ENCODE measurements at regions not wholly inside any gene's neighbourhood (a gene's known extent, or its start where the extent isn't known, plus 50 kb on each side); places are given as distances from the start of the nearest gene placed in this dataset.
"Not testable (repeated sequence)": the region's sequence is repeated elsewhere in the genome, so short reads cannot be mapped to it uniquely, and the experiment has no call there.

DNA sequence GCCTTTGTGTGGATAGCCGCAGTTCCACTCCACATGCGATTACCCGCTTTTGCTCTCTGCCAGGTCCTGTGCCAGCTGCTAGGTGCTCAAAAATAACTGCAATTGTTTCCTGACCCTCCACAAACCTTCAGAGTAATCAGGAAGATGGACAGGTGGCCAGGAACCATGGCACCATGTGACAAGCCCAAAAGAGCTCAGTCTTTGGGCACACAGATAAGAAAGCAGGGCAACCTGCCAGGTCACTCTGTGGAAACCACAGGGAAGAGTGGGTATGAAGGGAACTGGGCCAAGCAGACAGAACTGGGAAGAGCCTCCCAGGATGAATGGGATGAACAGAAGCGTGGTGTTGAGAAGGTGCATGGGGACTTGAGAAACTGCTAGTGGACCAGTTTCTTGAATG lies 79.4 kb upstream of the AGAP1 start:
- no peak for DNase-seq

DNA sequence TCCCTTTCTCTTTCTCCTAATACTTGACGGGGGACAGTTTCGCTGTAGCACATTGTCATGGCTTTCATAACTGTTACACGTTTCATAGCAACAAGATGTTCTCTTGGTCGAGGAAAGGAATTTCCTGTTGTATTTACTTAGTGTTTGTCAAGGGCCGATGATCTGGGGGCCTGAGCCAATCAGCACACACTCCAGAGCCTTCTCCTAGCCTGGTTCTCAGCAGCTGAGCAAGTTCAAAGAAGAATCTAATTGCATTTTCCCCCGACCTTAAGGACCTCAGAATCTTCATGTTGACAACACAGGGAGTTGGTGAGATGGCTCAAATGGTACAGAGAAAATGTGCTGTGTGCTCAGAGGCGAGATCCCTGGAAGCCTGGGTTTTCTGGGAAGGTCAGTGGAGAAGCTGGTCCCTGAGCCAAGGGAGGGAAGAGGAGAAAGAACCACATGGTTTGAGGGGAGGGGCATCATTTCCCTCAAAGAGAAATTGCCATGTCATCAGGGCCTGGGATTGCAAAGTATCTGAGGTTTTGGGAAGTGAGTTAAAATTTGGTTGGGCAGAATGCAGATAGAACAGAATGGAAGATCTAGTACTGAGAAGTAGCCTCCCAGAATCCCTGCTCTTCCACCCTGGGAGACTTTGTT lies 76.9 kb upstream of the AGAP1 start:
- DNase-seq = no peak

DNA sequence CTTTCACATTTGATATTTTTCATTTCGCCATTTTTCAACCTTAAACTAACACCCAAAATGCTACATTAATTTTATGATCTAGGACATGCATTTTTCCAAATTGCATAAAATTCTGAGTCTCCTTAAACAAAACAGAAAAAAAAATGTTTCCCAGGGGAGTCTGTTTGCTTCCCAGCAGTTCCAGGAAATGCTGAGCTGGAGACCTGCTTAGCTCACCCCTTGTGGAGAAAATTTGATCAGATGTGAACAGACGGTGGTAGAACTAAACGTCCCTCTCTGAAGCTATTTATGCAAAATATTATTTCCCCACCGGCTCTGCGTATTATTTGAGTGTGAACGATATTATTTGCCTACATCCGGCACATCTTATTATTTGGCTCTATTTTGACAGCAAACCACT lies 74.9 kb upstream of the AGAP1 start:
- DNase-seq = no peak

DNA sequence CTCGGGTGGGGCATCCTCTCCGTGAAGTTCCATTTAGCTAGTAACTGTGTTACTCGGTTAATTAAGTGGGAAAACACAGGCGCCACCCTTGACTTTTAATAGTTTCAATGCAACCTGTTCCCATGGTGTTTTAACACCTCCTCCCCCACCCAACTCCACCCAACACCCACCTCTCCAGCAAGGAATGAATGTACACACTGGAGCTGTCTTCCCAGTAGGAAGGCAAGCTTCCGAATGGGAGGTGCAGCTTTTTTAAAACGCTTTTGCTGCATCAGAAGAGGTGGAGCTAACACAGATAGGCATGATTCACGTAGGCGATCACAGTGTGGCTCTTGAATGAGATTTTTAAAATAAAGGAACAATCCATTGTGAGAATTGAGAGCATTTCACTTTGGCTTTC lies 73.8 kb upstream of the AGAP1 start:
- DNase-seq = no peak

DNA sequence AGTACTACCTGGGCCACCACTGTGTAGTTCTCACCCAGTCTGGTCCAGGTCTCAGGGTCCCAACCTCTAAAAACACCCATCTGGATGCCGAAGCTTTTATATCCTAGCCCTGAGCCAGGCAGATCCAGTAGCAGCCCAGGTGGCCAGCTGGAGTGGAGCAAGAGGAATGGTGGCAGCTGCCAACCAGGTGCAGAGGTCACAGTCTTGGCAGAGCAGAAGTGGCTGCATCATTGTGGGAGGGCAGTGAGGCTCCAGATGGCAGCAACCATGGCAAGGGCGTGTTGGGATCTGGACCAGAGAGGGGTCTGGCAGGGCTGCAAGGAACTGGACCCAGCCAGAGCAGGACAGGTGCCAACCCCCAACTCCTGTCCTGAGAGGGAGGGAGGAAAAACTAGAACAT lies 72.2 kb upstream of the AGAP1 start:
- DNase-seq = no peak

DNA sequence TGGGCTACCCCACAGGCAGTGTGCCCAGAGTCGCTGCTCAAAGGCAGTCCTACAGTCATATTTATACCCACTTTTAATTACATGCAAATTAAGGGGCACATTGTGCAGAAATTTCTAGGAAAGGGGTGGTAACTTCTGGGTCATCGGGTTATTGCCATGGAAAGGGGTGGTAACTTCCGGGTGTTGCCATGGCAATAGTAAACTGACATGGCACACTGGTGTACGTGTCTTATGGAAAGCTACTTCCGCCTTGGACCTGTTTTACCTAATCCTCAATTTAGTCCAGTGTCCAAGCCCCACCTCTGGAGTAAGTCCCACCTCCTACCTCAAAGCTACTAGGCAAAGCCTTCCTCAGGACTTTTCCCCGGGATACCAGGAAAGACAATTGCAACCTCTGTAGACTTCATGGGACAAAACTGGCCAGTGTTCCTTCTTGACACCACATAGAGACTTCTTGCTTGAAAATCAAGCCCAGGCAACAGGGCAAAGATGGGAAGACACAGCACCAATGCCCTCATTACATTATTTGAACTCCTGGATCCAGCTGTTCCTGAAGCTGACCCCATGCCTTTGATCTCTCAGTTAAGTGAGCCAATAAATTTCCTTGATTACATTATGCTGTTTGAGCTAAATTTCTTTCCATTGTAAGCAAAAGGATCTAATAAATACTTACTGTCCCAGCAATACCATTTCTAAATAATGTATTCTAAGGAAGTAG lies 63.3 kb upstream of the AGAP1 start:
- no peak for DNase-seq

DNA sequence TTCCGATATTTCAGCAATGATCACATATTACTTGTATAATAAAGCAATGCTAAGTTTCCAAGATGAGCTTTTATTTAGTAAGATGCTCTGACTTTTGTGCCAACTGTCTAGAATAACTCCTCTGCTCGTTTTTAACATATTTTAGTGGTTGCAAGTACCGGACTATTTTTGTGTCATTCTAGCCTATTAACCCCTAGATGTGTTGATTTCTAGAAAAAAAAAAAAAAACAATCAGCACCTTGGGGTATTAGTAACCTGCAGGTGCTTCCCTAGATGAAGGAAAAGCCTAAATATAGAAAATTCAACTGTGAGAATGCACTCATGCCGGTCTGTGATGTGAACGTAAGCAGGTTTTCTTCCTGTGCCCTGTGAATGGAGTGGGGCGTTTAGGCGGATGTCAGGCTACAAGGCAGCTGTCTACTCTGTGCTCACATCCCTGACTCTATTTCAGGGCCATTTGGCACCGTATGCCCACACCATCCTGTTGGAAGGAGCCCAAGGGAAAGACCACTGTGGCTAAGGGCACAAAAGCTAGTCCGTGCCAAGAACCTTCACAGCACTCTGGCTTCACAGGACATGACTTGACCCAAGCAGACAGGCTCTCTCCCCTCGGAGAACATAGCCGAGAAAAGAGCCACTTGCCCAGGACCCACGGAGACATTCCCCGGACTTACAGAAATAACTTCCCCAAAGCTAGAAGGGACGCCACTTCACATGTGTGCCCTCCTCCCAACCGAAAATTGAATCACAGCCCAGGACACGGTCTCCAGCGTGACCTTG lies 60.9 kb upstream of the AGAP1 start:
- no peak for DNase-seq

DNA sequence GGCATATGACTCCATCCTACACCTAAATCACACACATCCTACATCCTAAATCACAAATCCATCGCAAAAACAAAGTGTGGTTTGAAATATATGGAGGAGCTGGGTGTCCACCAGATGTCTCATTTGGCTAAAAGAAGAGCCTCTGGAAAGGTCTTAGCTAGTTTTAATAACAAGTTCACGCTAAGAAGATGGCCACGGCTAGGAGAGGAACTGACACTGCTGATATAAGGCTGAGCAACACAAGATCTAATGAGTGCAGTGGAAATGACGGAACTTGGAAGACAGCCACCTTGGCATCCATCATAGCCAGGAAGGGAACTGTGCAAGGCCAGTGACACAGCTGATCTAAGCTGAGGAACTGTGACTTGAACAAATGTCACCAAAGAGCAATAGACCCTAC lies 60.0 kb upstream of the AGAP1 start:
- no peak for DNase-seq

DNA sequence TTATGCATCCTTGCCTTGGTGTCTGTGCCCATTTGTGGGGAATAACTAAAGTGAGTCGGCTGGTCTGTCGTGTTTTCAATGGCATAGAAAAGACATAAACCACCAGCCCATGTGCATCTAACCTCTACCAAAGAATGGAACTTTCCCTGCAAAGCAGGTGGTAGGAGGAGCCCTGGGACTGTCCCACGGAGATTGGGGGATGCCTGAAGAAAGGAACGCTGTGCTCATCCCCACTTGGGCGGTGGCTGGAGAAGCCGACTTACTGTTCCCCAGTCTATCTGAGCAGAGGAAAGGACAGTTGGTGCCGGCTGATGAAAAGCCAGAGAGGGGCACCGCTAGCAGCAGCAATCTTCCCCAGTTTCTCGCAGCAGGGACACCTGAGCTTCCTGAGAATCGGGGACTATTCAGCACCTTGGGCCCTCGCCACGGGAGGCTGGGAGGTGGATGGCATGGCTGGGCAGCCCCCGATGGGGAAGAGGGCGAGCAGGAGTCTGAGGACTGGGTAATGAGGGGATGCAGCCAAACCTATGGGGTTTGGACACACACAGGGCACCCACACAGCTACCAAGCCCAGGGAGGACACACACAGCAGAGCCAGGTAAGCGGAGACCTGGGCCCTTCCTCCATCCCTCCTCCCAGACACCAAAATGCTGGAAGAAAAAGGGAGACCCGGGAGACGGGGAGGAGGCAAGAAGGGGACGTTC lies 53.7 kb upstream of the AGAP1 start:
- no peak for DNase-seq

DNA sequence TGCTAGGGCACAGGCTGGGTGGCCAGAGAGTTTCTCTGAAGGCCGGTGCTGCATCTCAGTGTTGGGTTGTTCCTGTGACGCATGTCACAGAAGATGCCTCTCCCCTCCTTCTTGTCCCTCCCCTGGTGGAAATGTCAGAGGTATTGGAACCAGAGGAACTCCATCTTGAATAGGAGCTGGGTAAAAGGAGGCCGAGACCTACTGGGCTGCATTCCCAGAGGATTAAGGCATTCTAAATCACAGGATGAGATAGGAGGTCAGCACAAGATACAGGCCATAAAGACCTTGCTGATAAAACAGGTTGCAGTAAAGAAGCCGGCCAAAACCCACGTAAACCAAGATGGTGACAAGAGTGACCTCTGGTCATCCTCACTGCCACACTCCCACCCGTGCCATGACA lies 50.3 kb upstream of the AGAP1 start:
- DNase-seq = not testable (repeated sequence)

Measured in stimulated activated CD4-positive, alpha-beta T cell treated with anti-CD3 and anti-CD28 coated beads, Interleukin-12 subunit alpha, Interleukin-12 subunit beta, amount 100 ng/mL, for 4 hours (primary cell).